IMR-90 (cell line): ENCODE measurements at regions not wholly inside any gene's neighbourhood (a gene's known extent, or its start where the extent isn't known, plus 50 kb on each side); places are given as distances from the start of the nearest gene placed in this dataset.

ENCODE experiments used
- BHLHE40 ChIP-seq: fragments of 150-350 bp; IDR thresholded peaks from 2 replicates; pipeline ENCODE4 v1.6.1; 2016; ENCODE audit warnings: mild to moderate bottlenecking, low read depth, low read length
- CEBPB ChIP-seq: IDR thresholded peaks from 2 replicates; pipeline ENCODE4 v1.6.1; 2012; ENCODE audit warnings: low read depth, low read length, improper control_type of control experiment
- CHD1 ChIP-seq: IDR thresholded peaks from 2 replicates; pipeline ENCODE4 v1.6.1; 2012; ENCODE audit warnings: low read depth, low read length, improper control_type of control experiment
- CTCF ChIP-seq: conservative IDR thresholded peaks from 2 replicates; pipeline ENCODE4 v1.5.1; 2012; ENCODE audit warnings: mild to moderate bottlenecking, low read depth, low read length, improper control_type of control experiment
- ELK1 ChIP-seq: fragments of 150-350 bp; IDR thresholded peaks from 2 replicates; pipeline ENCODE4 v1.6.1; 2016; ENCODE audit warnings: low read depth, mild to moderate bottlenecking, low read length, moderate library complexity, borderline replicate concordance
- MAZ ChIP-seq: IDR thresholded peaks from 2 replicates; pipeline ENCODE4 v1.6.1; 2012; ENCODE audit warnings: low read depth, mild to moderate bottlenecking, low read length, improper control_type of control experiment, moderate library complexity, borderline replicate concordance
- MXI1 ChIP-seq: IDR thresholded peaks from 2 replicates; pipeline ENCODE4 v1.6.1; 2012; ENCODE audit warnings: low read depth, mild to moderate bottlenecking, low read length, moderate library complexity, borderline replicate concordance
- NFE2L2 ChIP-seq: fragments of 150-350 bp; IDR thresholded peaks from 2 replicates; pipeline ENCODE4 v1.6.1; 2016; ENCODE audit warnings: low read depth, mild to moderate bottlenecking, low read length
- POLR2A ChIP-seq: IDR thresholded peaks from 2 replicates; pipeline ENCODE4 v1.6.1; 2012; ENCODE audit warnings: mild to moderate bottlenecking, low read depth, low read length
- RAD21 ChIP-seq: IDR thresholded peaks from 2 replicates; pipeline ENCODE4 v1.6.1; 2012; ENCODE audit warnings: low read length, improper control_type of control experiment
- RCOR1 ChIP-seq: IDR thresholded peaks from 2 replicates; pipeline ENCODE4 v1.6.1; 2012; ENCODE audit warnings: mild to moderate bottlenecking, low read length, improper control_type of control experiment; ENCODE audit not compliant: insufficient replicate concordance
- RFX5 ChIP-seq: IDR thresholded peaks from 2 replicates; pipeline ENCODE4 v1.8.0; 2012; ENCODE audit warnings: low read depth, mild to moderate bottlenecking, low read length, moderate library complexity
- SMC3 ChIP-seq: fragments of 150-350 bp; IDR thresholded peaks from 2 replicates; pipeline ENCODE4 v1.6.1; 2016; ENCODE audit warnings: low read depth, mild to moderate bottlenecking, antibody characterized with exemption, low read length, moderate library complexity
- USF2 ChIP-seq: fragments of 150-350 bp; IDR thresholded peaks from 2 replicates; pipeline ENCODE4 v1.6.1; 2017; ENCODE audit warnings: mild to moderate bottlenecking, antibody characterized with exemption, low read length, low read depth

GRCh38 chrX:30060718-30061117 is 154.6 kb upstream of the MAGEB2 start:
- TF ChIP-seq POLR2A (no peak), RFX5 (no peak), CTCF (peak; percentile 52), BHLHE40 (no peak), RAD21 (peak; percentile 60), ELK1 (no peak), MAZ (no peak), USF2 (no peak), CHD1 (no peak), CEBPB (no peak), SMC3 (peak; percentile 30; the same call in 1 of the 2 replicates), MXI1 (no peak), RCOR1 (no peak), NFE2L2 (no peak)
